ENCODE measurements at regions not wholly inside any gene's neighbourhood (a gene's known extent, or its start where the extent isn't known, plus 50 kb on each side); places are given as distances from the start of the nearest gene placed in this dataset.

- Histone ChIP-seq H3K4me2 (ENCODE audit: insufficient read depth, insufficient read length, low read length) (no peak overlapping the region), H2BK20ac (ENCODE audit: low read depth, low read length, poor library complexity, severe bottlenecking) (no peak overlapping the region), H3K23me2 (ENCODE audit: insufficient read length, low read depth, low read length, poor library complexity, severe bottlenecking) (no peaks in the 10 kb centered on the region), H4K5ac (ENCODE audit: insufficient read length, low read depth, low read length) (no peak overlapping the region), H3K23ac (ENCODE audit: insufficient read length, low read depth, low read length) (no peak overlapping the region), H3K9me3 (ENCODE audit: control insufficient read depth, low read depth, low read length) (no peaks in the 10 kb centered on the region), H3K4me1 (ENCODE audit: insufficient read depth, low read length) (no peaks in the 10 kb centered on the region), H3K14ac (ENCODE audit: insufficient read depth, low read length) (no peak overlapping the region), H3K9ac (ENCODE audit: extremely low read depth, insufficient read length, low read length) (no peak overlapping the region), H3K79me2 (ENCODE audit: insufficient read depth, low read length) (no peaks in the 10 kb centered on the region), H2BK5ac (ENCODE audit: insufficient read length, low read length) (no peak overlapping the region), H2AFZ (ENCODE audit: low read length) (no peak overlapping the region), H4K91ac (ENCODE audit: insufficient read length, low read depth, low read length) (no peak overlapping the region), H3K27ac (ENCODE audit: insufficient read length, low read depth, low read length) (no peak overlapping the region), H3K27me3 (ENCODE audit: insufficient read depth, low read length) (no peaks in the 10 kb centered on the region), H3K79me1 (ENCODE audit: insufficient read depth, low read depth, low read length, poor library complexity, severe bottlenecking) (no peaks in the 10 kb centered on the region), H2BK12ac (ENCODE audit: insufficient read length, low read depth, low read length) (no peak overlapping the region), H3T11ph (ENCODE audit: low read length) (no peak overlapping the region), H2AK5ac (ENCODE audit: insufficient read length, low read length) (no peak overlapping the region), H3K4ac (ENCODE audit: low read depth, low read length) (no peak overlapping the region), H4K20me1 (ENCODE audit: control insufficient read depth, insufficient read depth, insufficient read length) (no peaks in the 10 kb centered on the region), H3K56ac (ENCODE audit: insufficient read length, low read depth, low read length) (no peak overlapping the region), H4K8ac (replicated peaks; ENCODE audit: insufficient read length, low read depth, low read length) (no peak overlapping the region), H2BK120ac (ENCODE audit: low read depth, low read length, poor library complexity, severe bottlenecking) (no peak overlapping the region), H2BK15ac (ENCODE audit: low read depth, low read length) (no peak overlapping the region), H3K18ac (ENCODE audit: insufficient read length, low read depth, low read length) (no peak overlapping the region)
- no CpG with 5 or more reads among the region's 4 CpGs for WGBS (ENCODE audit: extremely low coverage, insufficient read length, low lambda C conversion rate)
- peaks cover under 1 to 11% (median 7%) of the 10 kb centered on the region in 3 experiments; a peak in 5 of 7 replicates for H3K36me3 Mint-ChIP-seq (ENCODE audit: insufficient read depth in 1 of 3, low read depth in 3 of 3)
- DNase-seq: no peak
- no peaks in the 10 kb centered on the region; a peak in 1 of 4 replicates for H3K4me1 Mint-ChIP-seq
- H3K9me3 Mint-ChIP-seq: peaks cover 32 to 58% of the 10 kb centered on the region in 2 experiments
- H3K4me3 Mint-ChIP-seq: no peak overlapping the region
- H3K27ac Mint-ChIP-seq: no peak overlapping the region; a peak in 1 of 7 replicates
- no peaks in the 10 kb centered on the region; the same call in 1 of the 2 replicates for H3K27me3 Mint-ChIP-seq (ENCODE audit: low read depth)
- TF ChIP-seq CTCF (conservative IDR thresholded peaks at IDR 0.05): no peak
Measured at GRCh38 chrX:127519323-127519722, 532.9 kb downstream of the ACTRT1 start.
